K562 (cell line): ENCODE measurements at regions not wholly inside any gene's neighbourhood (a gene's known extent, or its start where the extent isn't known, plus 50 kb on each side); places are given as distances from the start of the nearest gene placed in this dataset.

Source experiments
- ATAC-seq: fragments of 200-7000 bp; cut with Tn5 transposase; 3 replicates; pipeline ENCODE4 v1.9.1; 2020; ENCODE audit warnings: moderate library complexity
- BruUV-seq: library from RNA; stranded (reverse); fragments of 400-500 nt; replicated peaks from 2 replicates; lab custom pipeline; 2021; lab: Mats Ljungman, UMichigan
- CTCF ChIA-PET: fragments of 300-600 bp; formaldehyde crosslinking; extraction: SDS; loops from one replicate; lab custom pipeline; 2021; ENCODE audit warnings: low intra/inter-chr PET ratio; lab: Yijun Ruan, JAX
- POLR2A ChIA-PET: fragments of 300-600, 350-650 bp; sonication (Branson Sonifier 250); formaldehyde crosslinking; extraction: SDS; loops from one replicate; lab custom pipeline; 2021; ENCODE audit warnings: antibody characterized with exemption, inconsistent platforms; lab: Yijun Ruan, JAX
- DNase-seq, 4 experiments: peaks; one replicate each; pipeline versions ENCODE4 v3.0.0 to v3.0.0-alpha.2; 2011 to 2018; ENCODE audit warnings: low spot score in 3 of 4, mixed read lengths in 3 of 4; ENCODE audit errors: extremely low read depth in 1 of 4
- FAIRE-seq: peaks from 2 replicates; lab custom pipeline; 2011; peaks lifted over from hg19 to GRCh38; lab: Jason Lieb, UNC
- H2AFZ ChIP-seq: 2 replicates; pipeline ENCODE4 v1.6.0; 2011; ENCODE audit warnings: low read depth, low read length, control low read depth, inconsistent platforms
- H3K27ac ChIP-seq: fragments of 200-600 bp; 3 replicates; pipeline ENCODE4 v1.8.0; 2011; ENCODE audit warnings: low read depth, mild to moderate bottlenecking, control low read depth, inconsistent platforms, low read length, moderate library complexity, mixed read lengths; ENCODE audit errors: extremely low read depth
- H3K27me3 ChIP-seq, 2 experiments: fragments of 300-600 bp in 1 of 2; 2 replicates in 1 of 2; 3 replicates in 1 of 2; pipeline versions ENCODE4 v1.6.0 to v1.8.0; 2011; ENCODE audit warnings: inconsistent platforms in 2 of 2, low read length in 2 of 2, mild to moderate bottlenecking in 1 of 2, mixed read lengths in 1 of 2, moderate library complexity in 1 of 2; ENCODE audit not compliant: control insufficient read depth in 2 of 2, insufficient read depth in 2 of 2
- H3K36me3 ChIP-seq: fragments of 300-600 bp; 3 replicates; pipeline ENCODE4 v1.8.0; 2011; ENCODE audit warnings: mild to moderate bottlenecking, low read length, inconsistent platforms; ENCODE audit not compliant: control insufficient read depth, insufficient read depth
- H3K4me1 ChIP-seq, 2 experiments: fragments of 200-600 bp in 1 of 2; replicated peaks in 1 of 2; 2 replicates in 1 of 2; 3 replicates in 1 of 2; pipeline versions ENCODE4 v1.5.1 to v1.8.0; 2011; ENCODE audit warnings: inconsistent platforms in 2 of 2, low read length in 2 of 2, mild to moderate bottlenecking in 1 of 2, mixed read lengths in 1 of 2, moderate library complexity in 1 of 2; ENCODE audit not compliant: control insufficient read depth in 2 of 2, insufficient read depth in 2 of 2
- H3K4me2 ChIP-seq: 2 replicates; pipeline ENCODE4 v1.6.1; 2011; ENCODE audit warnings: low read length, control low read depth, inconsistent platforms, mixed read lengths; ENCODE audit not compliant: insufficient read depth
- H3K4me3 ChIP-seq: fragments of 200-600 bp; sonication (generic), shearing (Covaris generic); 2 replicates; pipeline ENCODE4 v1.5.1; 2016; ENCODE audit warnings: control low read depth, inconsistent platforms
- H3K79me2 ChIP-seq: fragments of 200-600 bp; 3 replicates; pipeline ENCODE4 v1.8.0; 2011; ENCODE audit warnings: low read length, inconsistent platforms; ENCODE audit not compliant: control insufficient read depth, insufficient read depth
- H3K9ac ChIP-seq, 2 experiments: 2 replicates each; pipeline versions ENCODE4 v1.6.0 to v1.6.1; 2011; ENCODE audit warnings: low read depth in 2 of 2, low read length in 2 of 2, control low read depth in 1 of 2, inconsistent platforms in 1 of 2, mild to moderate bottlenecking in 1 of 2, mixed read lengths in 1 of 2; ENCODE audit not compliant: insufficient read depth in 1 of 2
- H3K9me1 ChIP-seq: one replicate; pipeline ENCODE4 v1.6.0; 2011; ENCODE audit warnings: inconsistent platforms, mild to moderate bottlenecking, low read length, moderate library complexity; ENCODE audit not compliant: control insufficient read depth, insufficient read depth
- H3K9me3 ChIP-seq: replicated peaks from 2 replicates; pipeline ENCODE4 v1.5.1; 2011; ENCODE audit warnings: low read depth, low read length, inconsistent platforms; ENCODE audit not compliant: control insufficient read depth, insufficient read depth
- H4K20me1 ChIP-seq: replicated peaks from 2 replicates; pipeline ENCODE4 v1.6.1; 2011; ENCODE audit warnings: low read length, inconsistent platforms, mixed read lengths; ENCODE audit not compliant: control insufficient read depth, insufficient read depth
- ATF1 ChIP-seq, 2 experiments: fragments of 450-650 bp in 1 of 2; IDR thresholded peaks; 2 replicates each; pipeline ENCODE4 v1.6.1; 2016; ENCODE audit warnings: missing compliant biosample characterization in 1 of 2, missing genetic modification characterization in 1 of 2
- BACH1 ChIP-seq: fragments of 200-800 bp; sonication (Bioruptor generic); IDR thresholded peaks from 2 replicates; pipeline ENCODE4 v1.6.1; 2016; ENCODE audit warnings: missing genetic modification characterization, missing compliant biosample characterization
- BRD9 ChIP-seq: fragments of 450-650 bp; IDR thresholded peaks from 2 replicates; pipeline ENCODE4 v1.6.1; 2018; ENCODE audit warnings: low read depth; ENCODE audit not compliant: partially characterized antibody
- EWSR1 ChIP-seq: fragments of 450-650 bp; IDR thresholded peaks from 2 replicates; pipeline ENCODE4 v1.6.1; 2018; ENCODE audit warnings: borderline replicate concordance, mild to moderate bottlenecking, low read depth, moderate library complexity; ENCODE audit not compliant: partially characterized antibody
- PRPF4 ChIP-seq: fragments of 200-400 bp; formaldehyde crosslinking; IDR thresholded peaks from one replicate; pipeline ENCODE4 v1.6.1; 2017; ENCODE audit warnings: low read length, low read depth, mild to moderate bottlenecking; ENCODE audit not compliant: insufficient read depth, poor library complexity, severe bottlenecking
- SIRT6 ChIP-seq: IDR thresholded peaks from one replicate; pipeline ENCODE4 v1.6.1; 2012; ENCODE audit warnings: low read depth, mild to moderate bottlenecking, control low read depth, inconsistent platforms, low read length, moderate library complexity
- ZNF140 ChIP-seq: fragments of 250-450 bp; sonication (Bioruptor Pico); IDR thresholded peaks from 2 replicates; pipeline ENCODE4 v1.8.0; 2021; ENCODE audit warnings: moderate library complexity, mild to moderate bottlenecking, inconsistent platforms
- ZNF445 ChIP-seq: fragments of 250-450 bp; sonication (Bioruptor Pico); IDR thresholded peaks from 2 replicates; pipeline ENCODE4 v1.4.0; 2020; ENCODE audit warnings: low read depth, mild to moderate bottlenecking, moderate library complexity
- WGBS: fragments of 100-300 bp; shearing (Covaris generic); methylation state at CpG from one replicate; pipeline ENCODE4 v1.1.6; 2016; ENCODE audit warnings: low coverage, mixed read lengths; ENCODE audit not compliant: insufficient coverage; ENCODE audit errors: missing lambda C conversion rate; 5-methylcytosine and 5-hydroxymethylcytosine counted together
- in situ Hi-C: fragments of 300-500 bp; cut with MboI; formaldehyde crosslinking; loops from 4 replicates; pipeline ENCODE4 v1.15.0; 2018; ENCODE audit warnings: inconsistent platforms, mixed read lengths
- intact Hi-C: fragments of 100-400 bp; cut with micrococcal nuclease; formaldehyde crosslinking; loops from 2 replicates; pipeline ENCODE4 v1.14.2; 2022
- TF ChIP-seq, protein P1 (sequence below): fragments of 150-350 bp; conservative IDR thresholded peaks from 2 replicates; pipeline ENCODE4 v1.6.1; 2014; ENCODE audit warnings: low read length
- TF ChIP-seq, protein P2 (sequence below): fragments of 250-450 bp; sonication (Bioruptor Pico); IDR thresholded peaks from 2 replicates; pipeline ENCODE4 v1.9.0; 2021; ENCODE audit warnings: mild to moderate bottlenecking
- TF ChIP-seq, protein P3 (sequence below), 2 experiments: fragments of 450-650 bp in 1 of 2; sonication (generic) in 1 of 2; formaldehyde crosslinking in 1 of 2; IDR thresholded peaks in 1 of 2; conservative IDR thresholded peaks in 1 of 2; 2 replicates each; pipeline versions ENCODE4 v1.6.1 to v1.8.1; 2016 to 2023; ENCODE audit warnings: mild to moderate bottlenecking in 2 of 2, moderate library complexity in 2 of 2, inconsistent platforms in 1 of 2, missing genetic modification reagents in 1 of 2
- TF ChIP-seq, protein P4 (sequence below), 2 experiments: IDR thresholded peaks; 2 replicates each; pipeline ENCODE4 v1.6.1; 2011; ENCODE audit warnings: borderline replicate concordance in 1 of 2, control low read depth in 1 of 2, low read depth in 1 of 2, low read length in 1 of 2, mild to moderate bottlenecking in 1 of 2, mixed read lengths in 1 of 2, moderate library complexity in 1 of 2; ENCODE audit not compliant: insufficient read depth in 1 of 2, insufficient read length in 1 of 2, poor library complexity in 1 of 2, severe bottlenecking in 1 of 2; ENCODE audit errors: extremely low read depth in 1 of 2

DNA sequence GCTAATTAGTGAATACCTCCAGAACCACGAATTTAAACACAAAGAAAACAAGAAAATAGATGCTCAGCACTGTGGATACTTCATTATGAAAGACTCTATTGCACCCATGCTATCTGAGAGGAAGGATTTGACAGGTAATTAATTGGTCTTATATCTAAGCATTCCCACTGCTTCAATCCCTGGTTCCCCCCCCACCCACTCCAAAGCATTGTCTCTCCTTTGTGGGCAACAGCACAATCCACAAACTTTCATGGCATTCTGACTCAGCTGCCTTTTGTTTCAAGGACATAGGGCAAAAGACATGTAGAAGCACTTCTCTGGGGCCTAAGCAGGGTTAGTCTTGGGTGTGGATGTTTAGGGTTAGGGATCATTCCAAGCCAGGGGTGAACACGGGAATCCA is 551.4 kb downstream of the BUD13 start:
- Histone ChIP-seq H3K4me1 (no peaks in the 10 kb centered on the region), H3K4me2 (no peak overlapping the region), H3K9ac (no peak overlapping the region), H2AFZ (no peak overlapping the region), H3K27ac (no peak overlapping the region), H3K79me2 (no peaks in the 10 kb centered on the region), H3K4me3 (no peak overlapping the region), H3K27me3 (no peaks in the 10 kb centered on the region), H3K9me1 (no peaks in the 10 kb centered on the region), H3K9me3 (no peaks in the 10 kb centered on the region), H4K20me1 (no peaks in the 10 kb centered on the region; the same call in 1 of the 2 replicates), H3K36me3 (no peaks in the 10 kb centered on the region)
- ATAC-seq = no peak
- no peak for DNase-seq
- intact Hi-C loops = no loop called here
- no peak for FAIRE-seq
- ChIA-PET POLR2A (no interaction called here), CTCF (no interaction called here)
- no TSS peak for BruUV-seq
- in situ Hi-C loops = no loop called here
- whole genome bisulfite sequencing = 0% methylated on average over 2 of the region's 2 CpGs
- TF ChIP-seq ZNF140 = no peak
- TF ChIP-seq, protein P1, sequence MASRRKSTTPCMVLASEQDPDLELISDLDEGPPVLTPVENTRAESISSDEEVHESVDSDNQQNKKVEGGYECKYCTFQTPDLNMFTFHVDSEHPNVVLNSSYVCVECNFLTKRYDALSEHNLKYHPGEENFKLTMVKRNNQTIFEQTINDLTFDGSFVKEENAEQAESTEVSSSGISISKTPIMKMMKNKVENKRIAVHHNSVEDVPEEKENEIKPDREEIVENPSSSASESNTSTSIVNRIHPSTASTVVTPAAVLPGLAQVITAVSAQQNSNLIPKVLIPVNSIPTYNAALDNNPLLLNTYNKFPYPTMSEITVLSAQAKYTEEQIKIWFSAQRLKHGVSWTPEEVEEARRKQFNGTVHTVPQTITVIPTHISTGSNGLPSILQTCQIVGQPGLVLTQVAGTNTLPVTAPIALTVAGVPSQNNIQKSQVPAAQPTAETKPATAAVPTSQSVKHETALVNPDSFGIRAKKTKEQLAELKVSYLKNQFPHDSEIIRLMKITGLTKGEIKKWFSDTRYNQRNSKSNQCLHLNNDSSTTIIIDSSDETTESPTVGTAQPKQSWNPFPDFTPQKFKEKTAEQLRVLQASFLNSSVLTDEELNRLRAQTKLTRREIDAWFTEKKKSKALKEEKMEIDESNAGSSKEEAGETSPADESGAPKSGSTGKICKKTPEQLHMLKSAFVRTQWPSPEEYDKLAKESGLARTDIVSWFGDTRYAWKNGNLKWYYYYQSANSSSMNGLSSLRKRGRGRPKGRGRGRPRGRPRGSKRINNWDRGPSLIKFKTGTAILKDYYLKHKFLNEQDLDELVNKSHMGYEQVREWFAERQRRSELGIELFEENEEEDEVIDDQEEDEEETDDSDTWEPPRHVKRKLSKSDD = no peak
- no peak for TF ChIP-seq ZNF445 (CRISPR knock-in tag)
- TF ChIP-seq, protein P2, sequence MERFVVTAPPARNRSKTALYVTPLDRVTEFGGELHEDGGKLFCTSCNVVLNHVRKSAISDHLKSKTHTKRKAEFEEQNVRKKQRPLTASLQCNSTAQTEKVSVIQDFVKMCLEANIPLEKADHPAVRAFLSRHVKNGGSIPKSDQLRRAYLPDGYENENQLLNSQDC (CRISPR knock-in tag) = no peak
- no peak for TF ChIP-seq BRD9
- no peak for TF ChIP-seq PRPF4
- no peak for TF ChIP-seq BACH1 (tag)
- TF ChIP-seq, protein P3, sequence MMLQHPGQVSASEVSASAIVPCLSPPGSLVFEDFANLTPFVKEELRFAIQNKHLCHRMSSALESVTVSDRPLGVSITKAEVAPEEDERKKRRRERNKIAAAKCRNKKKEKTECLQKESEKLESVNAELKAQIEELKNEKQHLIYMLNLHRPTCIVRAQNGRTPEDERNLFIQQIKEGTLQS (IDR thresholded peaks at IDR 0.05) = no peak
- TF ChIP-seq, protein P3 (CRISPR knock-in tag; conservative IDR thresholded peaks at IDR 0.05) = no peak
- TF ChIP-seq, protein P4, sequence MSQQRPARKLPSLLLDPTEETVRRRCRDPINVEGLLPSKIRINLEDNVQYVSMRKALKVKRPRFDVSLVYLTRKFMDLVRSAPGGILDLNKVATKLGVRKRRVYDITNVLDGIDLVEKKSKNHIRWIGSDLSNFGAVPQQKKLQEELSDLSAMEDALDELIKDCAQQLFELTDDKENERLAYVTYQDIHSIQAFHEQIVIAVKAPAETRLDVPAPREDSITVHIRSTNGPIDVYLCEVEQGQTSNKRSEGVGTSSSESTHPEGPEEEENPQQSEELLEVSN (IDR thresholded peaks at IDR 0.05; ENCODE audit: borderline replicate concordance in 1 of 2, extremely low read depth in 1 of 2, insufficient read depth in 1 of 2, insufficient read length in 1 of 2, low read depth in 1 of 2, low read length in 1 of 2, poor library complexity in 1 of 2, severe bottlenecking in 1 of 2) = no peak
- no peak for TF ChIP-seq SIRT6
- TF ChIP-seq ATF1 (CRISPR knock-in tag; IDR thresholded peaks at IDR 0.05) = no peak
- TF ChIP-seq ATF1 (tag; IDR thresholded peaks at IDR 0.05) = no peak
- TF ChIP-seq EWSR1 = no peak
